ENCODE measurements at regions not wholly inside any gene's neighbourhood (a gene's known extent, or its start where the extent isn't known, plus 50 kb on each side); places are given as distances from the start of the nearest gene placed in this dataset.

DNA sequence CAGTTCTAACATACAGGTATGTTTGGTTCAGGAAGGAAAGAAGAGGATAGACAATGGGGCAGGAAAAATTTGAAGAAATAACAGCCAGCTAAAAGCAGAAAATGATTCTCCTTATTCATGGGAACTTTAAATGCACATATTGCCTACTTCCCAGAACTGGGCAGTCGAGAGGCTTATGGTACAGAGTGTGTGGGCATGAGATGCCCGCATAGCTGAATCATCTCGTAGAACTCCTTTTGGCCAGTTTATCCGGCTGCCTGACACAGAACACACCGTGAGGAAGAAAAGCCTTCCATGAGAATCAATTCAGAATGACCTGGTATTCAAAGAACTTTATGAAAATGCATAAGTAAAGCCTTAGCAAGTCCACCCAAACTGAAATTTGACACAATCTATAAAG, 471.6 kb downstream of the SH2D4B start:
- no peak for ATAC-seq (ENCODE audit: low FRiP score in 2 of 2)
- no peaks in the 10 kb centered on the region for H3K4me1 ChIP-seq
- WGBS, 2 donors, result 86 to 94% methylated on average over 5 of the region's 5 CpGs
- H3K27me3 ChIP-seq, result no peaks in the 10 kb centered on the region
- no peak overlapping the region for H3K27ac ChIP-seq
- no peaks in the 10 kb centered on the region for H3K36me3 ChIP-seq
- DNase-seq, result no peak
- TF ChIP-seq POLR2AphosphoS5 (IDR thresholded peaks at IDR 0.05) (no peak), POLR2A (IDR thresholded peaks at IDR 0.05) (no peak), EP300 (IDR thresholded peaks at IDR 0.05) (no peak)
- TF ChIP-seq, protein P1, sequence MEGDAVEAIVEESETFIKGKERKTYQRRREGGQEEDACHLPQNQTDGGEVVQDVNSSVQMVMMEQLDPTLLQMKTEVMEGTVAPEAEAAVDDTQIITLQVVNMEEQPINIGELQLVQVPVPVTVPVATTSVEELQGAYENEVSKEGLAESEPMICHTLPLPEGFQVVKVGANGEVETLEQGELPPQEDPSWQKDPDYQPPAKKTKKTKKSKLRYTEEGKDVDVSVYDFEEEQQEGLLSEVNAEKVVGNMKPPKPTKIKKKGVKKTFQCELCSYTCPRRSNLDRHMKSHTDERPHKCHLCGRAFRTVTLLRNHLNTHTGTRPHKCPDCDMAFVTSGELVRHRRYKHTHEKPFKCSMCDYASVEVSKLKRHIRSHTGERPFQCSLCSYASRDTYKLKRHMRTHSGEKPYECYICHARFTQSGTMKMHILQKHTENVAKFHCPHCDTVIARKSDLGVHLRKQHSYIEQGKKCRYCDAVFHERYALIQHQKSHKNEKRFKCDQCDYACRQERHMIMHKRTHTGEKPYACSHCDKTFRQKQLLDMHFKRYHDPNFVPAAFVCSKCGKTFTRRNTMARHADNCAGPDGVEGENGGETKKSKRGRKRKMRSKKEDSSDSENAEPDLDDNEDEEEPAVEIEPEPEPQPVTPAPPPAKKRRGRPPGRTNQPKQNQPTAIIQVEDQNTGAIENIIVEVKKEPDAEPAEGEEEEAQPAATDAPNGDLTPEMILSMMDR (IDR thresholded peaks at IDR 0.05), result no peak
- no peak overlapping the region for H3K4me3 ChIP-seq
- no peaks in the 10 kb centered on the region for H3K9me3 ChIP-seq

DNA sequence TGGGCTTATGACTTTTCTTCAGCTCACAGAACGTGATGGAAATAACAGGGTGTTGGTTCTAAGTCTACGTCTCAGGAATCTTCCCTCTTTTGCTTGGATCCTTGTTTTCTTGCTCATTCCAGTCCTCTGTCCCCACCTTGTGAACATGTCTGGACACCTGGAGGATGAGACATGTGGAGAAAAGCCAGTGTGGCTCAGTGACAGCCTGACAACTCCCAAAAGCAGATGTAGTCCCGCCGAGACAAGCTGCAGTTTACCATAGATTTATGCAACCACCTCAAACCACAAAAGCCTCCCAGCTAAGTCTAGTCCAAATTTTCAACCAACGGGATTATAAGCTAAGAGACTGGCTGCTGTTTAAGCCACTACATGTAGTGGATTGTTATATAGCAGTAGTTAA, 476.1 kb downstream of the SH2D4B start:
- ATAC-seq (ENCODE audit: low FRiP score in 2 of 2), result no peak
- no peaks in the 10 kb centered on the region for H3K36me3 ChIP-seq
- no peak overlapping the region for H3K27ac ChIP-seq
- H3K27me3 ChIP-seq, result no peaks in the 10 kb centered on the region
- no peak overlapping the region for H3K4me3 ChIP-seq
- no peak for DNase-seq
- 58 to 68% methylated on average over 5 of the region's 5 CpGs for WGBS, 2 donors
- no peaks in the 10 kb centered on the region for H3K4me1 ChIP-seq
- H3K9me3 ChIP-seq, result no peaks in the 10 kb centered on the region
- TF ChIP-seq, protein P1 (IDR thresholded peaks at IDR 0.05), result no peak

DNA sequence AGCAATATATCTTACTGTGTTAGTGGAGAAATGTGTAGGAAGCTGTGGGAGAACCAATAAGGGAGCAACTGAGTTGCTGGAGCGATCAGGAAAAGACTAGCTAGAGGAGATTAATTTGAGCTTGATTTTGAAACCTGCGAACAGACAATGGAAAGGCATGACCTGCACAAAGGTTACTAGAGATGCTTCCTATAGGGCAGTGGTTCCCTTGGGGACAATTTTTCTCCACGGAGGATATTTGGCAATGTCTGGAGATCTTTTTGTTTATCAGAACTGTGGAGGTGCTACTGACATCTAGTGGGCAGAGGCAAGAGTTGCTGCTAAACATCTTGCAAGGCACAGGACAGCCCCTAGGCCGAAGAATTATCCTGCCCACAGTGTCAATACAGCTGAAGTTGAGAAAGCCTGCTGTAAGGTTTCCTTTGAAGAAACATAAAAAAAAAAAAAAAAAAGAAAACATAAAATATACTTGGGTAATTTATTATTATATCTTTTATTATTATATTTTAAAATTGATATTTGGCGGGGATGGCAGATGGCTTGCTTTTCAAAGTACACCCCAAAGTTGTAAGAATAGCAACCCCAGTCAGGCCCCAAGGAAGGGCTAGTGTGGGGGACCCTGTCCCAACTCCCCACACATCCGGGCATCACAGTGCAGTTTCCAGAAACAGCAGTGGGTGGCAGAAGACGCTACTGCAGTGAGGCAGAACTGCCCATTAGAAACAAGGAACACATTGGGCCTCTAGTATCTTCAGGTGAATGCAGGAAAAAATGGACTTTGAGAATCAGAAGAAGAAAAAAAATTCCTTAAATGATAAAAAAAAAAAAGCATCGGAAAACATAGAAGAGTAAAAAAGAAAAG, 481.6 kb downstream of the SH2D4B start:
- H3K4me3 ChIP-seq, result no peak overlapping the region
- TF ChIP-seq, protein P1 (IDR thresholded peaks at IDR 0.05), result peak in 5 of 6 experiments; percentile 20 to 42 (median 34)
- TF ChIP-seq POLR2A (IDR thresholded peaks at IDR 0.05), result no peak
- no peaks in the 10 kb centered on the region for H3K4me1 ChIP-seq
- DNase-seq (no peak), ATAC-seq (ENCODE audit: low FRiP score in 2 of 2) (peak in 1 of 2 donors; percentile 75)
- 55 to 56% methylated on average over 8 of the region's 8 CpGs for WGBS, 2 donors
- H3K27me3 ChIP-seq, result no peaks in the 10 kb centered on the region
- no peaks in the 10 kb centered on the region for H3K36me3 ChIP-seq
- H3K27ac ChIP-seq, result no peak overlapping the region
- no peaks in the 10 kb centered on the region for H3K9me3 ChIP-seq

DNA sequence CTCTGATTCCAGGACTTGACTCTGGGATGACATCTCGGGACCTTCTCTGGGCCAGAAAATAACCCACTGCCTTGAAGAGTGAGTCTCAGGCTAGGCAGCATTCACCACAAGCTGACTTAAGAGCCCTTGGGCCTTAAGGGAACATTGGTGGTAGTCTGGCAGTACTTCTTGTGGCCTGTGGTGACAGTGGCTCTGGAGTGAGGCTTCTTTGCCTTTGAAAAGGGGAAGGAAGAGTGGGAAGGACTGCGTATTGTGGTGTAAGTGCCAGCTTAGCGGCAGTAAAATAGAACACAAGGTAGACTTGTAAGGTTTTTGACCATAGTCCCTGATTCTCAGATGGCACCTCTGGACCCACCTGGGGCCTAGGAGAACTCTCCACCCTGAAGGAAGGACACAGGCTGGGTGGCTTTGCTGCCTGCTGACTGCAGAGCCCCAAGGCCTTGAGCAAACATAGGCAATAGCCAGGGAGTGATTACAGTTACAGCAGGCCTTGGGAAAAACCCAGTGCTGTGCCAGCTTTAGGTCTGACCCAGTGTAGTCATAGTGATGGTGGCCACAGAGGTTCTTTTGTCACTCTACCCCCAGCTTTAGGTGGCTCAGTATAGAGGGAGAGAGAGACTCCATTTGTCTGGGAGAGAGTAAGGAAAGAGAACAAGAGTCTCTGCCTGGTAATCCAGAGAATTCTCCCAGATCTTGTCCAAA, 483.9 kb downstream of the SH2D4B start:
- H3K4me1 ChIP-seq, result no peaks in the 10 kb centered on the region
- no peaks in the 10 kb centered on the region for H3K9me3 ChIP-seq
- no peak overlapping the region for H3K27ac ChIP-seq
- H3K36me3 ChIP-seq, result no peaks in the 10 kb centered on the region
- DNase-seq (no peak), ATAC-seq (ENCODE audit: low FRiP score in 2 of 2) (peak in 1 of 2 donors; percentile 39)
- no peak for TF ChIP-seq POLR2A (IDR thresholded peaks at IDR 0.05)
- TF ChIP-seq, protein P1 (IDR thresholded peaks at IDR 0.05), result no peak
- no peak for TF ChIP-seq EP300 (IDR thresholded peaks at IDR 0.05)
- no peak for TF ChIP-seq POLR2AphosphoS5 (IDR thresholded peaks at IDR 0.05)
- WGBS, 2 donors, result 70 to 77% methylated on average over 3 of the region's 3 CpGs
- no peaks in the 10 kb centered on the region for H3K27me3 ChIP-seq
- no peak overlapping the region for H3K4me3 ChIP-seq
